Activated T-cell treated with anti-CD3 and anti-CD28 coated beads, Interleukin-2, amount 50 U/mL, for 4 hours (primary cell): ENCODE measurements at regions not wholly inside any gene's neighbourhood (a gene's known extent, or its start where the extent isn't known, plus 50 kb on each side); places are given as distances from the start of the nearest gene placed in this dataset.

Source experiments
- ATAC-seq, 2 donors: fragments of 200-7000 bp; cut with Tn5 transposase; one replicate each; pipeline ENCODE4 v1.10.0; 2021
- DNase-seq: peaks from one replicate; pipeline ENCODE4 v3.0.0-alpha.2; 2020
- H3K27me3 Mint-ChIP-seq: one replicate; pipeline ENCODE4 v1.8.0; 2021; ENCODE audit warnings: low read depth, mixed read lengths
- H3K36me3 Mint-ChIP-seq: one replicate; pipeline ENCODE4 v1.8.0; 2022; ENCODE audit warnings: mixed read lengths; ENCODE audit not compliant: insufficient read depth
- H3K4me1 Mint-ChIP-seq: one replicate; pipeline ENCODE4 v1.8.0; 2021; ENCODE audit warnings: low read depth, mixed read lengths
- H3K4me3 Mint-ChIP-seq: one replicate; pipeline ENCODE4 v1.8.0; 2021; ENCODE audit warnings: mild to moderate bottlenecking, moderate library complexity, mixed read lengths
- H3K9me3 Mint-ChIP-seq: one replicate; pipeline ENCODE4 v1.8.0; 2021; ENCODE audit warnings: mixed read lengths

GRCh38 chr4:19711871-19712270 is 539.8 kb upstream of the SLIT2 start:
- Mint-ChIP-seq H3K4me1 (no peaks in the 10 kb centered on the region), H3K27me3 (no peaks in the 10 kb centered on the region), H3K9me3 (peaks cover 8% of the 10 kb centered on the region), H3K36me3 (no peaks in the 10 kb centered on the region), H3K4me3 (no peak overlapping the region)
- no peak for ATAC-seq
- DNase-seq: no peak

GRCh38 chr4:19707876-19708275 is 543.8 kb upstream of the SLIT2 start:
- Mint-ChIP-seq H3K4me3 (no peak overlapping the region), H3K36me3 (no peaks in the 10 kb centered on the region), H3K4me1 (no peaks in the 10 kb centered on the region), H3K9me3 (peaks cover 13% of the 10 kb centered on the region), H3K27me3 (no peaks in the 10 kb centered on the region)
- ATAC-seq: no peak
- no peak for DNase-seq

- Mint-ChIP-seq H3K4me3 (no peak overlapping the region), H3K9me3 (peaks cover 8% of the 10 kb centered on the region), H3K4me1 (no peaks in the 10 kb centered on the region), H3K36me3 (no peaks in the 10 kb centered on the region), H3K27me3 (no peaks in the 10 kb centered on the region)
- ATAC-seq (no peak), DNase-seq (no peak)
Measured at GRCh38 chr4:19703391-19703790, 548.3 kb upstream of the SLIT2 start.

- Mint-ChIP-seq H3K27me3 (no peaks in the 10 kb centered on the region), H3K4me1 (no peaks in the 10 kb centered on the region), H3K4me3 (no peak overlapping the region), H3K36me3 (no peaks in the 10 kb centered on the region), H3K9me3 (peaks cover 11% of the 10 kb centered on the region)
- ATAC-seq (no peak), DNase-seq (no peak)
Measured at GRCh38 chr4:19700992-19701391, 550.7 kb upstream of the SLIT2 start.

- Mint-ChIP-seq H3K9me3 (peaks cover 15% of the 10 kb centered on the region), H3K4me3 (no peak overlapping the region), H3K27me3 (no peaks in the 10 kb centered on the region), H3K4me1 (no peaks in the 10 kb centered on the region), H3K36me3 (no peaks in the 10 kb centered on the region)
- no peak for DNase-seq
- no peak for ATAC-seq
Measured at GRCh38 chr4:19698961-19699360, 552.7 kb upstream of the SLIT2 start.

- H3K4me1 Mint-ChIP-seq: no peaks in the 10 kb centered on the region
- peaks cover 27% of the 10 kb centered on the region for H3K9me3 Mint-ChIP-seq
- no peak overlapping the region for H3K4me3 Mint-ChIP-seq
- H3K36me3 Mint-ChIP-seq: no peaks in the 10 kb centered on the region
- no peaks in the 10 kb centered on the region for H3K27me3 Mint-ChIP-seq
- ATAC-seq (no peak), DNase-seq (no peak)
Measured at GRCh38 chr4:19694812-19695211, 556.9 kb upstream of the SLIT2 start.

GRCh38 chr4:19693936-19694570 is 557.7 kb upstream of the SLIT2 start:
- H3K27me3 Mint-ChIP-seq: no peaks in the 10 kb centered on the region
- no peak overlapping the region for H3K4me3 Mint-ChIP-seq
- ATAC-seq (no peak), DNase-seq (no peak)
- no peaks in the 10 kb centered on the region for H3K36me3 Mint-ChIP-seq
- H3K4me1 Mint-ChIP-seq: no peaks in the 10 kb centered on the region
- H3K9me3 Mint-ChIP-seq: peaks cover 27% of the 10 kb centered on the region

- DNase-seq (no peak), ATAC-seq (no peak)
- Mint-ChIP-seq H3K4me1 (no peaks in the 10 kb centered on the region), H3K4me3 (no peak overlapping the region), H3K27me3 (no peaks in the 10 kb centered on the region), H3K36me3 (no peaks in the 10 kb centered on the region), H3K9me3 (peaks cover 27% of the 10 kb centered on the region)
Measured at GRCh38 chr4:19689511-19689910, 562.2 kb upstream of the SLIT2 start.

- DNase-seq (no peak), ATAC-seq (no peak)
- no peaks in the 10 kb centered on the region for H3K36me3 Mint-ChIP-seq
- no peaks in the 10 kb centered on the region for H3K4me1 Mint-ChIP-seq
- no peaks in the 10 kb centered on the region for H3K27me3 Mint-ChIP-seq
- no peak overlapping the region for H3K4me3 Mint-ChIP-seq
- peaks cover 15% of the 10 kb centered on the region for H3K9me3 Mint-ChIP-seq
Measured at GRCh38 chr4:19686456-19686855, 565.2 kb upstream of the SLIT2 start.

- Mint-ChIP-seq H3K27me3 (no peaks in the 10 kb centered on the region), H3K4me1 (no peaks in the 10 kb centered on the region), H3K4me3 (no peak overlapping the region), H3K36me3 (no peaks in the 10 kb centered on the region), H3K9me3 (peaks cover 6% of the 10 kb centered on the region)
- DNase-seq (no peak), ATAC-seq (no peak)
Measured at GRCh38 chr4:19684084-19684483, 567.6 kb upstream of the SLIT2 start.

GRCh38 chr4:19683426-19683825 is 568.3 kb upstream of the SLIT2 start:
- H3K4me1 Mint-ChIP-seq: no peaks in the 10 kb centered on the region
- H3K4me3 Mint-ChIP-seq: no peak overlapping the region
- no peak for ATAC-seq
- no peaks in the 10 kb centered on the region for H3K36me3 Mint-ChIP-seq
- no peaks in the 10 kb centered on the region for H3K27me3 Mint-ChIP-seq
- H3K9me3 Mint-ChIP-seq: peaks cover 6% of the 10 kb centered on the region
- no peak for DNase-seq

GRCh38 chr4:19677211-19677610 is 574.5 kb upstream of the SLIT2 start:
- H3K9me3 Mint-ChIP-seq: peaks cover 15% of the 10 kb centered on the region
- DNase-seq (no peak), ATAC-seq (no peak)
- no peaks in the 10 kb centered on the region for H3K4me1 Mint-ChIP-seq
- H3K27me3 Mint-ChIP-seq: no peaks in the 10 kb centered on the region
- no peaks in the 10 kb centered on the region for H3K36me3 Mint-ChIP-seq
- no peak overlapping the region for H3K4me3 Mint-ChIP-seq

- Mint-ChIP-seq H3K36me3 (no peaks in the 10 kb centered on the region), H3K4me1 (no peaks in the 10 kb centered on the region), H3K9me3 (peaks cover 15% of the 10 kb centered on the region), H3K4me3 (no peak overlapping the region), H3K27me3 (no peaks in the 10 kb centered on the region)
- ATAC-seq: no peak
- no peak for DNase-seq
Measured at GRCh38 chr4:19675172-19675811, 576.4 kb upstream of the SLIT2 start.

GRCh38 chr4:19659101-19659500 is 592.6 kb upstream of the SLIT2 start:
- H3K4me1 Mint-ChIP-seq: no peaks in the 10 kb centered on the region
- no peaks in the 10 kb centered on the region for H3K36me3 Mint-ChIP-seq
- DNase-seq: no peak
- H3K4me3 Mint-ChIP-seq: no peak overlapping the region
- peaks cover 9% of the 10 kb centered on the region for H3K9me3 Mint-ChIP-seq
- ATAC-seq: no peak
- H3K27me3 Mint-ChIP-seq: no peaks in the 10 kb centered on the region

GRCh38 chr4:19657856-19658255 is 593.8 kb upstream of the SLIT2 start:
- H3K36me3 Mint-ChIP-seq: no peaks in the 10 kb centered on the region
- H3K9me3 Mint-ChIP-seq: peaks cover 9% of the 10 kb centered on the region
- no peak for DNase-seq
- ATAC-seq: no peak
- no peak overlapping the region for H3K4me3 Mint-ChIP-seq
- no peaks in the 10 kb centered on the region for H3K27me3 Mint-ChIP-seq
- no peaks in the 10 kb centered on the region for H3K4me1 Mint-ChIP-seq
